ENCODE measurements at regions not wholly inside any gene's neighbourhood (a gene's known extent, or its start where the extent isn't known, plus 50 kb on each side); places are given as distances from the start of the nearest gene placed in this dataset.

DNA sequence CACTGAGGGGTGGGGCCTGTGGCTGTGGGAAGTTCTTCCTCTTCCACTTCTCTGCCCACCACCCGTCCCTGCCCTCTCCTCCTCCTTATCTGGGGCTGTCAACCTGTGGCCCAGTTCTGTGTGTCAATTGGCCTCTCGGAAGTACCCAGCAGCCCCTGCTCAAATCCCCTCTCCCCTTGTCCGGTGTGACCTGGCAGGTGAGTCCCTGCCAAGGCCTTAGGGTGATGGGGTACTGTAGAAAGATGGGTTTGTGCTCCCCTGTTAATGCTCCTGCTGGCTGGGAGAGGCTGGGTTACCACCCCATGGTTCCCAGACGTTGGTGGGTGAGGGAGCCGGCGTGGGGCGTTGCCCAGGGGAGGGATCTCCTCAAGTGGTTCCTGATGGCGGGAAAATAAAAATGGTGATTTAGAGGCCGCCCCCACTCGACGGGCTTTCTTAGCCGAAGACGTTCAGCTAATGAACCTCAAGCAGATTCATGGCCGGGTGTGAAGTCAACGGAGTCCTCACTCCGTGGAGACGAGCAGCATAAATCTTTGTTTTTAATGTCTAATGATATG lies 141.2 kb downstream of the URI1 start:
- DNase-seq, result peak; percentile 12

DNA sequence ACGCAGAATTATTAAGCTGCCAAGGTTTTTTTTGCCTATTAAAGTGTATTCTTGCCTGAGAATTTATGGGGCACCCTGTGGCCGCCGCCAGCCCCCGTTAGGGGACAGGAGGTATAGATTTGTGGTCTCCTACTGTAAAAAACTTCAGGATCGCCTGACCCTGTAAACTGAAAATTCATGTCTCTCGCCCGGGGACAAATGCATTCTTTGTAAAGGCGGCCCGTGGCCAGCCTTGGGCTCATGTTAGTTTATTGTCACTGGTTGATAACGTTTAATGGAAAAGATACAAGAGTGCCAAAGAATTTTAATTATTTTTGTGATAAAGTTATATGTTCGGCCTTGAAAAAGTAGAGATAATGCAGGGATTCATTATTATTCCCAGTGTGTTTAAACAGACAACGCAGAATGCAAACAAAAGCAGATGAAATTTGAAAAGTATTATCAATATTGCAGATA lies 141.7 kb downstream of the URI1 start:
- no peak for DNase-seq

DNA sequence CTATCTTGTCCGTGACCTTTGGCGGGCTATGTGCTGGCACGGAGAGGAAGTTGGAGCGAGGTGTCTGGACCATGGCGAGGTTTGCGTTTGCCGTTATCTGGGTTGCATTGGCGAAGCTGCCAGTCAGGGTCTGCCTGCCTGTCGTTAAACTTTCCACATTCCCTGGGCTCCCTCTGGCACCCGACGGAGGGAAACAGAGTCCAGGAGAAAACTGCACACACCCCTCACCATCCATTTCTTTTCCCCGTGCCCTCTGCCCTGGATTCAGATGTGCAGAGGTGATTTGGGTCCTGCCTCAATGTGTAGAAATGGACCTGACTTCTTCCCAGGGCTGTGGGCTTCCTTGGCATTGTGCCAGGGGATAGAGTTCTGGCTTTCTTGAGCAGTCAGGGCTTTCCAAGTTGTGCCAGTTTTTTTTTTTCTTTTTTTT lies 142.4 kb downstream of the URI1 start:
- no peak for DNase-seq

DNA sequence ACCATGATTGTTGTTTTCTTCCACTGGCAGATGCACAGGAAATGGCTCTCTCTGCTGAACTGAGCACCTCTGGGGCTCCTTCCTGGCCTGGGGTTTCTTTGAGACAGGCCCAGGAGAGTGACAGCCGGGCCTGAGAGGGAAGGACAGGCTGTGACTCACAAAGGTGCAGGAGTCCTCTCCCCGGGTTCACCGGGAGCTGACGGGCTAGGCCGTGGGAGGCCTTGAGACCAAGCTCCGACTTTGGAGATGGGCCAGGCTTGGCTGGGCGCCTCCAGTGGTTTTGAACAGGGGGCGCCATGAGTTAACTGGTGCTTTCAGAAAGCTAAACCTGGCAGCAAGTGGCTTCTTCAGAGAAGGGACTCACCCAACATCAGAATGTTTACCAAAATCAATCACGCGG lies 143.4 kb downstream of the URI1 start:
- peak; percentile 19 for DNase-seq

DNA sequence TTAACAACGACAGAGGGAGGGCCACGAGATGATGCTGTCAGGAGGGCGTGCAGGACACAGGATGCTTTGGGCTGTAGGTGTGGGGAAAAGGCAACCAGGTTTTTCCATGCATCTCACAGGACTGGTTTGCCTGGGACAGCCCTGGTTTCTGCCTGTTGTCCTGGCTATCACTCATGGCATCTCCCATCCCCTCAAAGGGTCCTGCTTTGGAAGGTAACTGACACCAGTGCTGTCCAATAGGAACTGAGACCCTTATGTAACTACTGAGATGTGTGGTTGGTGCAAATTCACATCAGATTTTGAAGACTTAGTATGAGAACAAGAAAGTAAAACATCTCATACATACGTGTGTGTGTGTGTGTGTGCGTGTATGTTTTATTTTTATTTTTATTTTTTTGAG lies 144.2 kb downstream of the URI1 start:
- DNase-seq, result no peak

DNA sequence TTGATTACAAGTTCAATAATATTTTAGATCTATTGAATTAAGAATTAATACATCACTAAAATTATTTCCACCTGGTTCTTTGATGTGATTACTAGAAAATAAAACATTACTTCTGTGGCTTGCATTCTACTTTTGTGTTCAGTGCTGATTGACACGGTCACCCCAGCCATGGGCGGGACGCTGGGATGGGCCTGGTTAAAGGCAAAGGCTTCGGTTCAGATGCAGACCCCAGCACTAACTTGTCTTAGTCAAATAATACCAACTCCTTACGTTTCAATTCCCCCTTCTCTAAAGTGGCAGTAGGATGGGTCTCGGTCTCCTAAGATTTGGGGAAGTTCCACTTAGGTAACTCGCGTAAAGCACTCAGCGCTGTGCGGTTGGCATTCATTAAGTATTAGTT lies 144.9 kb downstream of the URI1 start:
- no peak for DNase-seq

DNA sequence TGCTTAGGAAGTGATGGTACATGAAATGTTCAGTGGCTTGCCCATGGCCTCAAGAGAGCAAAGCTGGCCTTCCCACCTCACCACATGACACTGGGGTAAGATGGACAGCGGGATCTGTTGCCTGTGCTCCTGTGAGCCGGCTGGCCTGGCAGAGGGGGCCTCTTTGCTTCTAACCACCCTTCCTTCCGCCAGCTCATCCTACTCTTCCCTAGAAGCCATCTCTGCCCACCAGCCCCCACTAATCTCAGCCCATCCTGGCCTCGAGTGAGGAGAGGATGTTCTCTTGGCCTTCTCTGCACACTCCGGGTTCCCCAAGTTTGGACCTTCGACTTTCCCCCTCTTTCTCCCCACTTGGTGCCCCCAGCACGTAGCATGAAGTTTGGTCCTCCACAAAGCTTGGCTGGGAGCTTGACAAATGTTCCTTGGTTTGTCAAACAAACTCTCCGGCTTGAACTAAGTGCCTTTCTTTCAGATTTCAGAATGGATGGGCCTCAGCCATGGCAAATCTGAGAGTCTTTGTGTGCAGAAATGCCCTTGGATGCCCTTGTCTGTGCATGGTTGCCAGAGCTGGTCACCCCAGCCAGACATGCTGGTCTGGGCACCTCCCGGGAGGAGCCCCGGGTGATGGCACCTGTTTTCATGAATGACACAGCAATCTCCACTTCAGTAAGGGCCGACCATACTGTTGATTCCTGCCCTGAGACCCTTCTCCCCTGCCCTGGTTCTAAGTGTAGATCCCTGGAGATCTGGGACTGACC lies 145.5 kb downstream of the URI1 start:
- DNase-seq, result no peak

DNA sequence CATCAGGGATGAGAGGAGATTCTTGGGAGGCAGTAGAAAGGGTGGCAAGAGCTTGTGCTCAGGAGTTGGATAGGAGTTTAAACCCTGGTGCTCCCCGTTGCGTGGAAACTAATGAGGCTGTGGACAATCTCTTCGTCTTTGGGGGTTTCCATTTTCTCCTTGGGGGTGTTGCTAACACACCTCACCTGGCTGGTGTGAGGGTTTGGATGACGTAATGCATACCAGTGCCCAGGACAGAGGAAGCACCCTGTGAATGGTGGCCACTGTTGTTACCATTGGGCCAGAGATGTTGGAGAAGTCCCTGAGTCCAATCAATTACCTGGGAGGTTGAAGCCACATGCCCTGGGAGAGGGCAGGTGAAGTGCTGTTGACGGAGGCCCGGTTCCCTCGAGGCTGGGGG lies 146.5 kb downstream of the URI1 start:
- no peak for DNase-seq

DNA sequence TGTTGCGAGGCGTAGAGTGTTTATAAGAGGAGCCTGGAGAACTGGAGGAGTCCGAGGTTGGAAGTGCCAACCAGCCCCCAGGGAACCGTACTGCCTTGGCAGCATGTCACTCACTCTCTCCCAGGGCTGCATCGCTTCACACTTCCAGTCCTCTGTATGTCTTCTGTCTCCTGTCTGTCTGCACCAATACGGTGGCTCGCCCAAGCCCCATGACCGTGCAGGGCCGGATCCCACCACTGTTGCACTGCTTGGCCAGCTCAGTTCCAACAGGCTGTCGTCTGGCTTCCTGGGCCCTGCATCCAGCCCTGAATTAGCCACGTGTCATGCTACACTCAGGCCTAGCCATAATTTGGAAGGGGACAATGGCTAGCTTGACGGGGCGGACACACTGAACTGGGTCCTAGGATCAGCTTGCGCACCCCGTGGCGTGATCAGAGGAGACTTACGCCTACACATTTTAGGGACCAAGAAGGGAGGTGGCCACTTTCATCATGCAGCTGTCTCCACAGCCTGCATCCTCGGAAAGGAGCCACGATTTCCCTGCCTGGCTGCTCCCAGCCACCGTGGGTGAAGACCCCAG lies 147.1 kb downstream of the URI1 start:
- no peak for DNase-seq

DNA sequence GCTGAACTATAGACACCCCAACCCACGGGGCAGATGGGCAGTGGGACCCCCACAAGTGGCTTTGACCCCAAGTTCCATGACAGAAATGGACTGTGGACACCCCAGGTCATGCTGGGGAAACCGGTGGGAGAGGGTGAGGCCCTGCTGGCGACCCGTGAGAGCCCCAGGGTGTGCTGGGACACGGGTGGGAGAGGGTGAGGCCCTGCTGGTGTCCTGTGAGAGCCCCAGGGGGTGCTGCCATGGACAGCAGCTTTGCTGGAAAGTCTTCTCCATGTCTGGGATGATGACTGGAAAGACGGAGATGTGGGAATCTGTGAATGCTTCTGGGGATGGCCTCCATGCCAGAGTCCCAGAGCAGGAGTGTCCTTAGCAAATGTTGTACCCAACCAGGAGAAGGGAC lies 148.4 kb downstream of the URI1 start:
- no peak for DNase-seq

DNA sequence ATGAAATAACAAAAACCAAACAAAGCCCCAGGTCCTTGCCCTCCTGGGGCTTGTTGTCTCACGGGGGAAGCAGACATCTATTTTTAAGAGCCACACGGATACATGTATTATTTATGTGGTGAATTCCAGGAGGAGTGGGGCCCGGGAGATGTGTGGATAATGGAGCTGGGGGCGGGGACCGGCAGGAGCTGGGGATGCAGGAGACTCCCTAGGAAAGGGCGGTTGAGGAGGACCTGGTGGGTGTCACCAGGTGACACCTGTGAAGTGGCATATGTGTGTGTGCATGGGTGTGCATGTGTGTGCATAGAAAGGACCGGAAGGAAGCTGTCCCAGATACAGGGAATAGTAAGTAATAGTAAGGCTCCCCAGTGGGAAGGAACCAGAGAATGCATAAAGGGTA lies 148.9 kb downstream of the URI1 start:
- no peak for DNase-seq

DNA sequence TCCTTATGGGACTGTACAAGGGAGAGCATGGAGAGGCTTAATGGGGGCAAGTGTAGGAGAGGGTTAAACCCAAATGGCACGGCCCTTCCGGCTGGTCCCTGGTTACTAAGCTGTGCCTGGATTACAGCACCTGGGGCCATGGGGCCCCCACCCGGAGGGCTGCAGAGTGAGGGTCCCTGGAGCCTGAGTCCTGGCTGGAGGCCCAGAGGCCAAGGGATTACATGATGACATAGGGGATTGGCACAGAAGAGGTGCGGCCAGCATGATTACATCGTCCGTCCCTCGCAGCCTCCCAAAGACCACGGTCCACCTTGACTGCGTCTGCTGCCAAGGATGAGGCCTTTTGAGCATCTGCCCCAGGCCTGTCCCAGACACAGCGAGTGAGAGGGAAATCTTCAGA lies 149.4 kb downstream of the URI1 start:
- DNase-seq, result no peak

DNA sequence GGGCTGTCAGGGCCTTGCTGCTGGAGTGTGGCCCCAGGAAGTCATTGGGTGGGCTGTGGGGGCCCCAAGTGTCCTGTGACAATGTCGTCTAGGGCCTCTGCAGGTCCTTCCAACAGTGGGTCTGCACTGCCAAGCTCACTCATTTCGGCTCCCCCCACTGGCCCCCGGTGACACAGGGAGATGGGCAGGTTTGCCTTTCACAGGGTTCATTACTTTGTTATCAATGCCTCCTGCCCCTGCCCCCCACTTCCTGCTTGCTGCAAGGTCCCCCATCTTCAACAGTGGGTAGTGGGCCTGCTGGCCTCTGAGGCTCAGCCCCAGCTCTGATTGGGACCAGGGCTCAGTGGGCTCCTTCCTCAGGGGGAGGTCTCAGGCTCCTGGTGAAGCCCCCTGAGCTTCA lies 149.8 kb downstream of the URI1 start:
- DNase-seq, result no peak

DNA sequence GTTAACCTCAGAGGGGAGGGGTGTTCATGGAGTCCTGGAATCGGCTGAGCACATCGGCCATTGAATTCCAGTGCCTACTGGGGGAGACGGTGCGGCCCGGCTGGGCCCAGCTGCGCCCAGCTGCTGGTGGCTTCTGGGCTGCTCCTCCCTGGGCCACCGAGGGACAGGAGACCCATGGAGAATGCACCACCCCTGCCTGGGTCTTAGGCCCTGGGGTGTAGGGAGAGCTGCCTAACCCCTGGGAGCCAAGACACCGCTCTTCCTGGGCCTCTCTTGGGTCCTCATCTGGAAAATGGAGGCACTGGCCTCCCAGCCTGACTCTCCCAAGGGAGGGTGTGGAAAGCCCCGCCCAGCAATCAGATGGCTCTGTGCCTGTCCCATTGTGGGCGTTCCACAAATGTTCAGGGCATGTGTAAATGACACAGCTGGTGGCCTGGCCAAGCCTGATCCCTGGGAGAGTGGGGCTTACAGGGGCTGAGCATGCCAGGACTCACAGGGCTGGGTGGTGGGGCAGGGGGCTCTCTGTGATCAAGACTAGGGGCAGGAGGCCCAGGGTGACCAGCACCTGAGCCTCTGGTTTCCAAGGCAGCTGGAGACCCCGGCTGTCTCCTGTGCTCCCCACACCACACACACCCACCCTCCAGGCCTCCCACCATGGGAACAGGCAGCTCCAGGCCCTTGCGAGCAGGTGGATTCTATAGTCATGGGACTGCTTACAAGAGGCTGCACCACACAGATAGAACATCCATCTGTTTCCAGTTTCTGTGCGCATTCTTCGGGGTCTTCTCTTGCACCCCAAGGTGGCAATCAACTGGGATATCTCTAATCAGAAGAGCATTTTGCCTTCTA lies 150.9 kb downstream of the URI1 start:
- DNase-seq, result no peak

DNA sequence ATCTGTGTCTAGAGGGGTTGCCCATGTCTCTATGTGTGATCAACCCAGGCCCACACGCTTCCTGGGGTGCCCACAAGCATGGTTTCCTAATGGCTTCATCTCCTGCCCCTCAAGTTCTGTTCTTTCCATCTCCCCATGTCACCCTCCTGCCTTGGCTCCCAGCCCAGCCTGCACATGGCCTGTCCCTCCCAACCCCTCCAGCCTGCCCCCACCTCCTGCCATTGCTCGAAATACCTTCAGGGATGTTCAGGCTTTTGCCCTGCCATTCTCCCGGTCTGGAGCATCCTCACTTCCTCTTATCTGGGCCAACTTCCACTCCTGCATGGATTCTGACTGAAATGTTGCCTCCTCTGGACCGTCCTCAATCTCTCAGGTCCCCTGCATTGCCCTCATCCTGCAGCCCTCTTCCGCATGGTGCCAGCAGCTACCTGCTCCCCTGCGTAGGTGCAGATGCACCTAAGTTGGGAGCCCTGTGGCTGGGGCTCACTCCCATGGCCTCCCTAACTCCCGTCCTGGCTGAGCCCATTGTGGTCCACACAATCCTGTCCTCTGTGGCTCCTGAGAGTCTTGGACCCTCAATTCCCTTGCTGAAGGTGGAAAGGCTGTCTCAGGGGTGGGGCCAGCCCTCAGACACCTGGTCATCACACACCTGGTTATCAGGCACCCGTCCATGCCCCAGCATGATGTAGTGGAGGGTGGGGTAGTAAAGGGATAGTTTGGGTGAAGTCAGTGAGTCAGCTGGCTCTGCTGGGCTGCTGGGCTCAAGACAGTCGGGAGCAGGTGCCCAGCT lies 152.1 kb downstream of the URI1 start:
- DNase-seq, result no peak

DNA sequence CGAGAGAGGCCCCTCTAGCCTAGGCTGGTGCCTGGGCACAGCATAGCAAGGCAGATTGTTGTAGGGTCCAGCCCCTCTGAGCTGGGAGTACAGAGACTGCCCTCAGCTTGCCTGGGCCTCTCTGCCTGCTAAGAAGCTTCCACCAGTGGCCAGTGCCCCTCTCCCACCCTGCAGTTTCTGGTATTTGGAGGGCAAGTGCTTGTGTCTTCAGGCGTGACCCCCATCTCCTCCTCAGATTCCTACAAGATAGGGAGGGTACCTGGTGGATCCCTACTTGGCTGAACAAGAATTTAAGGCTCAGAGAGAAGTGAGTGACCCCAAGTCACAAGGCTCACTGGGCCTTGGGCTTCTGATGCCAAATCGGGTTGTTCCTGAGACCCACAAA lies 152.7 kb downstream of the URI1 start:
- DNase-seq, result no peak

DNA sequence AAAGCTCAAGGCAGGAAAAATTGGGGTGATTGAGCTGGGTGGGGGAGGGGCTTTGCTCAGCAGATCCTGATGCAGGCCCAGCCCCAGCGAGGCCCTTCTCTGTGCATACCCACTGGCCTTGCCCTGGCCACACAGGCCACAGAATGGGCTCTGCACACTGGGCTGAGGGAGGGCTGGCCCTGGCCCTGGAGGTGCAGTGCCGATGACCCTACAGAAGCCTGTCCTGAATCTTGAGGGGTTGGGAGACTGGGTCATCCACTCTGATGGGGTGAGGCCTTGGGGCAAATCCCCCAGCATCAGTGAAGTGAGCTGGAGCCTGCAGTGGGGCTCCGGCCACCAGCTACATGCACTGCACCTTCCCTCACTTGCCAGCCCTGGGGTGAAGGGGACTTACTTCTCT lies 153.1 kb downstream of the URI1 start:
- no peak for DNase-seq

DNA sequence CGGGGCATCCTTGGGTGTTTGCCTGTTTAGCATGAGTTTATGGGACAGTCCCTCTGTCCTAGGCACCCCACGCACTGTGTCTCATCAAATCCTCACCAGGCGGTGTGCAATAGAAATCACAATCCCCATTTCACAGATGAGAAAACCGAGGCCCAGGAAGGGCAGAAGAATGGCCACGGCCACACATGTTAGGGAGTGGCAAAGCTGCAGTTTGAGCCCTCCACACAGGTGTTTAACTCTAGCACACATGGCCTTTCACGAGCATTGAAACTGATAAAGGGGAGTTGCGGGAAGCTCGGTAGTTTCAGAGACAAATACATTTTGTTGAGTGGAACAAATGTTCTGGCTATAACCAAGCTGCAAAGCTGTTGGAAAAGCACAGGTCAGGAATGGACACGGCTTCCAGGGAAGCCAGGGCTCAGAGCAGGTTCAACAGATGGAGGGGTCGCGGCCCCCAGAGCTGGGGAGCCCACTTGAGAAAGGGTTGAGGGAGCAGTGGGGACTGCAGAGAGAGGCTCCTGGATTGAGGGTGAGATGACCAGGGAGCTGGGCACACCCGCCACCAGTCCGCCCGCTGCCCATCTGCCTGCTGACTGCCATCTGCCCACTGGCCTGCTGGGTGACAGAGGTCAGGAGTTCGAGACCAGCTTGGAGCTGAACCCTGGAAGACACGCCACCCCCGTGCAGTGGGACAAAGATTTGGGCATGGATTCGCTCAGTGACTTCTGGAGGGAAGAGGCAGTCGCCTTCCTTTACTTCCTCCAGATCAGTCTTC lies 154.7 kb downstream of the URI1 start:
- no peak for DNase-seq

DNA sequence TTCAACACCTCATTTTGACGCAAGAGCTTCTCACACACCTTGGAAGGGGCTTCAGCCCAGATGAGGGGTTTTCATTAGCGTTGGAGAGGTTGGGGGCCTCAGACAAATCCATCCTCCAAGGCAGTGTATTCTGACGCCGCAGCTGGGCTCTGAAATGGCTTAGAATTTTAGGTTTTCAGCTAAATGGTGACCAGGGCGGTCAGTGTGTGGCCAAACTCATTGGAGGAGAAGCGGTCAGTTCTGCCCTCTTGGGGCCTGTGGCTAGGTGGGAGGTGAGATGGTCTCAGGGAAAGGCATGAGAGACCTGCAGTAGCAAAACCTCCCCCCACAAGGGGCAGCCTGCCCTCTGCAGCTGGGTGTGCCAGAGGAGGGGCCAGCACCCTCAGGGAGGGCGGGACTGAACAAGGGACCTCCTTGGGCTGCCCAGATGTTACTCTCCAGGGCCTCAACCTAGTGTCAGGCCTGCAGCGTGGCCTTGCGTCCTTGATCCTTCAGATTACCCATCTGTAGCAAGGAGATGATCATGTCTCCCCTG lies 155.8 kb downstream of the URI1 start:
- DNase-seq, result no peak

DNA sequence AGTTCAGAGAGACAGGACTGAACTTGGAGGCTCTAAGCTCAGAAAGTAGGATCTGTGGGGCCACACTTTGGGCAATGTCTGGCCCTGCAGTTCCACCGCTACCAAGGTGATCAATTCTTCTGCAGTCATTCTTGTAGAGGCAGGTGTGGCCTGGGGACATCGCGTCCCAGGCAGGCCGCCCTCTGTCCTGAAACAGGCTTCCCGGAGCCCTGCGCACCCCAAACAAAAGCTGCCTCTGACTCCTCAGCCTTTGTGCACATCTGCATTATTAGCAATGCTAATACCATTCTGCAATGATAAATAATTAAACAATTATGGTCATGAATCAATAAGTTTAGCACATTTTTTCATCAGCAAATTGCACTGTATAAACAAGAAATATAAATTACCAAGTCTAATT lies 160.2 kb downstream of the URI1 start:
- no peak for DNase-seq

DNA sequence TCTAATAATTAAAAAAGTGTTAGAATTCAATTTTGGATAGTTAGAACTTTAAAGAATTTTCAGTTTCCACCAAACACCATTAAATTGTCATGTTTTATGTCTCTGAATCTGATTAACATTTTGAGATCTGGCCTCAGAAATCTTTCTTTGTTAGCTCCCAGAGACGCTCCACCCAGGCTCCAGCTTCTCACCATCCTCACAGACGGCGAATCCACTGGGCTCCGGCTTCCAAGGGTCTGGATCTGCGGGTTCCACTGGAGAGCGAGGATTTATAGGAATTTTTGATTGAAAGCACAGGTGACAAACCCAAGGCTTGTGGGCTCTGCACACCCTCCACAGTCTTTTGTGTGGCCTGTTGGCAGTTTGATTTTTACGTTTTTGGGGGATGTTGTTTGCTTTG lies 160.6 kb downstream of the URI1 start:
- DNase-seq, result no peak

DNA sequence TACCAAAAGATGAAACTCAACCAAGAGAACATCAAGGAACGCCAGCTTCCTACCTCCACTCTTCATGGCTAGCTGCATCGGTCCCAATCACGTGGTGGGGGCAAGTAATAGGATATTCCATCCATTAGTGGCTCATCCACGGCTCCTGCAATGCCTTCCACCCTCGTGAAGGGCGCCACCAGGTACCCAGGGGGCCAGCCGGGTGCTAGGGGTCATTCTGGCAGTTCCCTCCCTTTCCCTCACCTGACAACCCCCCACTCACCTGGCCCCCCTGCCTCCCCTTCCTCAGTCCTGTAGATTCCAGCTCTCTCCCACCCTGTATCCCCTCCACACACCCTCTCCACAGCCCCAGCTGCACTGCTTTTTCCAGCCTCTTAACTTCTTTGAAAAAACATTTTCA lies 161.9 kb downstream of the URI1 start:
- no peak for DNase-seq
